Epithelial cell of esophagus (primary cell): ENCODE measurements at regions not wholly inside any gene's neighbourhood (a gene's known extent, or its start where the extent isn't known, plus 50 kb on each side); places are given as distances from the start of the nearest gene placed in this dataset.

Experiments
- DNase-seq: peaks from one replicate; pipeline ENCODE4 v3.0.0; 2010; ENCODE audit warnings: low read depth
- H3K4me3 ChIP-seq: 2 replicates; pipeline ENCODE4 v1.5.1; 2011; ENCODE audit warnings: mild to moderate bottlenecking, low read length, control low read depth
- CTCF ChIP-seq: IDR thresholded peaks from 2 replicates; pipeline ENCODE4 v1.5.1; 2011; ENCODE audit warnings: low read depth, mild to moderate bottlenecking, low read length, control low read depth, inconsistent platforms; ENCODE audit not compliant: insufficient read depth; ENCODE audit errors: missing control alignments

- DNase-seq, result no peak
- no peak overlapping the region for H3K4me3 ChIP-seq
- no peak for TF ChIP-seq CTCF
These were observed 124.1 kb downstream of the RBM43 start for GRCh38 chr2:151137526-151137925.

- no peak for DNase-seq
- H3K4me3 ChIP-seq, result no peak overlapping the region
- no peak for TF ChIP-seq CTCF
These were observed 141.7 kb downstream of the RBM43 start for GRCh38 chr2:151120011-151120410.

- H3K4me3 ChIP-seq, result no peak overlapping the region
- TF ChIP-seq CTCF, result no peak
- no peak for DNase-seq
These were observed 142.3 kb downstream of the RBM43 start for GRCh38 chr2:151119374-151119773.

- no peak overlapping the region for H3K4me3 ChIP-seq
- no peak for TF ChIP-seq CTCF
- DNase-seq, result no peak
These were observed 143.4 kb downstream of the RBM43 start for GRCh38 chr2:151118269-151118668.

GRCh38 chr2:151114874-151115273 lies 146.8 kb downstream of the RBM43 start:
- TF ChIP-seq CTCF, result no peak
- H3K4me3 ChIP-seq, result no peak overlapping the region
- no peak for DNase-seq

GRCh38 chr2:151113318-151113717 lies 148.3 kb downstream of the RBM43 start:
- no peak for DNase-seq
- no peak overlapping the region for H3K4me3 ChIP-seq

More at GRCh38 chr2:151113318-151113717, 148.3 kb downstream of the RBM43 start:
- TF ChIP-seq CTCF, result no peak
